ENCODE measurements at regions not wholly inside any gene's neighbourhood (a gene's known extent, or its start where the extent isn't known, plus 50 kb on each side); places are given as distances from the start of the nearest gene placed in this dataset.
"Not testable (repeated sequence)": the region's sequence is repeated elsewhere in the genome, so short reads cannot be mapped to it uniquely, and the experiment has no call there.

- Mint-ChIP-seq H3K4me1 (ENCODE audit: low read depth) (peaks cover 52% of the 10 kb centered on the region), H3K9me3 (no peaks in the 10 kb centered on the region), H3K27me3 (ENCODE audit: low read depth) (no peaks in the 10 kb centered on the region), H3K27ac (no peak overlapping the region), H3K36me3 (ENCODE audit: low read depth) (peaks cover 20% of the 10 kb centered on the region), H3K4me3 (no peak overlapping the region)
- no peak for DNase-seq (ENCODE audit: low spot score)
Observed at GRCh38 chr6:11384531-11385309, 152.3 kb upstream of the NEDD9 start.

GRCh38 chr6:11381801-11382513, 149.5 kb upstream of the NEDD9 start:
- peak overlapping the region; percentile 96 for H3K4me3 Mint-ChIP-seq
- peaks cover 8% of the 10 kb centered on the region for H3K9me3 Mint-ChIP-seq
- peak; percentile 76 for DNase-seq (ENCODE audit: low spot score)
- H3K4me1 Mint-ChIP-seq (ENCODE audit: low read depth), result peaks cover 59% of the 10 kb centered on the region
- peak overlapping the region; percentile 95 for H3K27ac Mint-ChIP-seq
- H3K36me3 Mint-ChIP-seq (ENCODE audit: low read depth), result peaks cover 43% of the 10 kb centered on the region
- H3K27me3 Mint-ChIP-seq (ENCODE audit: low read depth), result no peaks in the 10 kb centered on the region

GRCh38 chr6:11380969-11381744, 148.7 kb upstream of the NEDD9 start:
- Mint-ChIP-seq H3K36me3 (ENCODE audit: low read depth) (peaks cover 48% of the 10 kb centered on the region), H3K27ac (peak overlapping the region; percentile 95), H3K4me1 (ENCODE audit: low read depth) (peaks cover 53% of the 10 kb centered on the region), H3K4me3 (peak overlapping the region; percentile 96), H3K27me3 (ENCODE audit: low read depth) (no peaks in the 10 kb centered on the region), H3K9me3 (peaks cover 8% of the 10 kb centered on the region)
- DNase-seq (ENCODE audit: low spot score), result no peak

- Mint-ChIP-seq H3K36me3 (ENCODE audit: low read depth) (peaks cover 51% of the 10 kb centered on the region), H3K27ac (peak overlapping the region; percentile 95), H3K27me3 (ENCODE audit: low read depth) (no peaks in the 10 kb centered on the region)
Observed at GRCh38 chr6:11380549-11380948, 148.1 kb upstream of the NEDD9 start.

GRCh38 chr6:11379805-11380204, 147.3 kb upstream of the NEDD9 start:
- Mint-ChIP-seq H3K9me3 (peaks cover 8% of the 10 kb centered on the region), H3K4me1 (ENCODE audit: low read depth) (peaks cover 57% of the 10 kb centered on the region), H3K36me3 (ENCODE audit: low read depth) (peaks cover 59% of the 10 kb centered on the region), H3K4me3 (peak overlapping the region; percentile 42), H3K27ac (no peak overlapping the region), H3K27me3 (ENCODE audit: low read depth) (no peaks in the 10 kb centered on the region)
- no peak for DNase-seq (ENCODE audit: low spot score)

More at GRCh38 chr6:11380549-11380948, 148.1 kb upstream of the NEDD9 start:
- Mint-ChIP-seq H3K4me3 (peak overlapping the region; percentile 96), H3K9me3 (peaks cover 8% of the 10 kb centered on the region), H3K4me1 (ENCODE audit: low read depth) (peaks cover 54% of the 10 kb centered on the region)
- no peak for DNase-seq (ENCODE audit: low spot score)

- Mint-ChIP-seq H3K4me3 (no peak overlapping the region), H3K36me3 (ENCODE audit: low read depth) (peaks cover 68% of the 10 kb centered on the region), H3K9me3 (peaks cover 8% of the 10 kb centered on the region), H3K27ac (no peak overlapping the region), H3K4me1 (ENCODE audit: low read depth) (peaks cover 62% of the 10 kb centered on the region), H3K27me3 (ENCODE audit: low read depth) (no peaks in the 10 kb centered on the region)
- no peak for DNase-seq (ENCODE audit: low spot score)
Observed at GRCh38 chr6:11378639-11379038, 146.2 kb upstream of the NEDD9 start.

- H3K4me1 Mint-ChIP-seq (ENCODE audit: low read depth), result peaks cover 37% of the 10 kb centered on the region
- peak; percentile 67 for DNase-seq (ENCODE audit: low spot score)
- H3K27ac Mint-ChIP-seq, result no peak overlapping the region
Observed at GRCh38 chr6:11374036-11375010, 141.9 kb upstream of the NEDD9 start.

GRCh38 chr6:11373208-11373607, 140.7 kb upstream of the NEDD9 start:
- Mint-ChIP-seq H3K36me3 (ENCODE audit: low read depth) (peaks cover 57% of the 10 kb centered on the region), H3K9me3 (peaks cover 6% of the 10 kb centered on the region), H3K4me3 (no peak overlapping the region), H3K27ac (no peak overlapping the region), H3K4me1 (ENCODE audit: low read depth) (peaks cover 41% of the 10 kb centered on the region), H3K27me3 (ENCODE audit: low read depth) (no peaks in the 10 kb centered on the region)
- no peak for DNase-seq (ENCODE audit: low spot score)

More at GRCh38 chr6:11374036-11375010, 141.9 kb upstream of the NEDD9 start:
- peaks cover 8% of the 10 kb centered on the region for H3K9me3 Mint-ChIP-seq
- H3K27me3 Mint-ChIP-seq (ENCODE audit: low read depth), result no peaks in the 10 kb centered on the region
- H3K4me3 Mint-ChIP-seq, result no peak overlapping the region
- H3K36me3 Mint-ChIP-seq (ENCODE audit: low read depth), result peaks cover 62% of the 10 kb centered on the region

GRCh38 chr6:11372186-11372790, 139.8 kb upstream of the NEDD9 start:
- H3K27ac Mint-ChIP-seq; H3K4me3 Mint-ChIP-seq; DNase-seq (ENCODE audit: low spot score); H3K9me3 Mint-ChIP-seq; H3K27me3 Mint-ChIP-seq (ENCODE audit: low read depth): not testable (repeated sequence)
- H3K4me1 Mint-ChIP-seq (ENCODE audit: low read depth), result peaks cover 41% of the 10 kb centered on the region
- H3K36me3 Mint-ChIP-seq (ENCODE audit: low read depth), result peaks cover 49% of the 10 kb centered on the region

- Mint-ChIP-seq H3K36me3 (ENCODE audit: low read depth) (peaks cover 52% of the 10 kb centered on the region), H3K4me1 (ENCODE audit: low read depth) (peaks cover 48% of the 10 kb centered on the region), H3K27ac (no peak overlapping the region), H3K9me3 (no peaks in the 10 kb centered on the region), H3K27me3 (ENCODE audit: low read depth) (no peaks in the 10 kb centered on the region), H3K4me3 (no peak overlapping the region)
- DNase-seq (ENCODE audit: low spot score), result no peak
Observed at GRCh38 chr6:11370191-11371018, 137.9 kb upstream of the NEDD9 start.

GRCh38 chr6:11368760-11369159, 136.3 kb upstream of the NEDD9 start:
- H3K4me1 Mint-ChIP-seq (ENCODE audit: low read depth), result peaks cover 38% of the 10 kb centered on the region
- peak overlapping the region; percentile 17 for H3K27ac Mint-ChIP-seq
- no peaks in the 10 kb centered on the region for H3K27me3 Mint-ChIP-seq (ENCODE audit: low read depth)
- no peak overlapping the region for H3K4me3 Mint-ChIP-seq
- H3K9me3 Mint-ChIP-seq, result no peaks in the 10 kb centered on the region
- DNase-seq (ENCODE audit: low spot score), result peak; percentile 53
- peaks cover 51% of the 10 kb centered on the region for H3K36me3 Mint-ChIP-seq (ENCODE audit: low read depth)

GRCh38 chr6:11368264-11368663, 135.8 kb upstream of the NEDD9 start:
- H3K27ac Mint-ChIP-seq, result no peak overlapping the region
- no peak overlapping the region for H3K4me3 Mint-ChIP-seq

More at GRCh38 chr6:11368264-11368663, 135.8 kb upstream of the NEDD9 start:
- peaks cover 38% of the 10 kb centered on the region for H3K4me1 Mint-ChIP-seq (ENCODE audit: low read depth)
- H3K27me3 Mint-ChIP-seq (ENCODE audit: low read depth), result no peaks in the 10 kb centered on the region
- no peak for DNase-seq (ENCODE audit: low spot score)
- H3K9me3 Mint-ChIP-seq, result no peaks in the 10 kb centered on the region
- peaks cover 53% of the 10 kb centered on the region for H3K36me3 Mint-ChIP-seq (ENCODE audit: low read depth)

Data from T-helper 2 cell treated with Interferon-gamma antibody and Interleukin-4, amounts not matched to agents 5 μg/mL and 100 μg/mL, for 36 hours (primary cell).